H9 (cell line): ENCODE measurements at regions not wholly inside any gene's neighbourhood (a gene's known extent, or its start where the extent isn't known, plus 50 kb on each side); places are given as distances from the start of the nearest gene placed in this dataset.

Experiments
- DNase-seq: peaks from one replicate; pipeline ENCODE4 v3.0.0-alpha.2; 2017
- H2AFZ ChIP-seq: one replicate; pipeline ENCODE4 v1.6.1; 2013; ENCODE audit warnings: mild to moderate bottlenecking, low read length, control low read depth, moderate library complexity
- H2AK5ac ChIP-seq: 2 replicates; pipeline ENCODE4 v1.6.1; 2013; ENCODE audit warnings: low read length, control low read depth, mixed read lengths; ENCODE audit not compliant: insufficient read length
- H2BK120ac ChIP-seq: one replicate; pipeline ENCODE4 v1.6.1; 2013; ENCODE audit warnings: low read depth, mild to moderate bottlenecking, low read length, control low read depth, inconsistent platforms; ENCODE audit not compliant: poor library complexity, severe bottlenecking
- H2BK12ac ChIP-seq: 2 replicates; pipeline ENCODE4 v1.6.1; 2013; ENCODE audit warnings: low read length, control low read depth, mixed read lengths, low read depth; ENCODE audit not compliant: insufficient read length
- H2BK15ac ChIP-seq: 2 replicates; pipeline ENCODE4 v1.6.1; 2013; ENCODE audit warnings: low read depth, low read length, control low read depth
- H2BK20ac ChIP-seq: one replicate; pipeline ENCODE4 v1.6.1; 2013; ENCODE audit warnings: low read depth, mild to moderate bottlenecking, low read length, control low read depth, inconsistent platforms; ENCODE audit not compliant: poor library complexity, severe bottlenecking
- H2BK5ac ChIP-seq: 2 replicates; pipeline ENCODE4 v1.6.1; 2013; ENCODE audit warnings: low read length, control low read depth, mixed read lengths; ENCODE audit not compliant: insufficient read length
- H3K14ac ChIP-seq: 2 replicates; pipeline ENCODE4 v1.6.1; 2013; ENCODE audit warnings: low read length, control low read depth; ENCODE audit not compliant: insufficient read depth
- H3K18ac ChIP-seq: 2 replicates; pipeline ENCODE4 v1.6.1; 2013; ENCODE audit warnings: low read depth, mild to moderate bottlenecking, mixed read lengths, low read length, control low read depth; ENCODE audit not compliant: insufficient read length
- H3K23ac ChIP-seq: 2 replicates; pipeline ENCODE4 v1.6.1; 2013; ENCODE audit warnings: low read length, control low read depth, mixed read lengths, low read depth; ENCODE audit not compliant: insufficient read length
- H3K23me2 ChIP-seq: 2 replicates; pipeline ENCODE4 v1.6.1; 2013; ENCODE audit warnings: low read depth, mild to moderate bottlenecking, mixed read lengths, low read length, control low read depth; ENCODE audit not compliant: insufficient read length, poor library complexity, severe bottlenecking
- H3K27ac ChIP-seq: 2 replicates; pipeline ENCODE4 v1.5.1; 2013; ENCODE audit warnings: low read length, control low read depth, mixed read lengths, low read depth; ENCODE audit not compliant: insufficient read length
- H3K27me3 ChIP-seq: 2 replicates; pipeline ENCODE4 v1.6.1; 2013; ENCODE audit warnings: low read length, control low read depth, inconsistent platforms; ENCODE audit not compliant: insufficient read depth
- H3K4ac ChIP-seq: 2 replicates; pipeline ENCODE4 v1.6.1; 2013; ENCODE audit warnings: low read depth, mild to moderate bottlenecking, control low read depth, inconsistent platforms, low read length, moderate library complexity
- H3K4me1 ChIP-seq: 2 replicates; pipeline ENCODE4 v1.6.1; 2013; ENCODE audit warnings: low read length, control low read depth, inconsistent platforms; ENCODE audit not compliant: insufficient read depth
- H3K4me2 ChIP-seq: 2 replicates; pipeline ENCODE4 v1.6.1; 2013; ENCODE audit warnings: low read length, control low read depth, mixed read lengths; ENCODE audit not compliant: insufficient read length, insufficient read depth
- H3K56ac ChIP-seq: 2 replicates; pipeline ENCODE4 v1.6.1; 2013; ENCODE audit warnings: low read depth, mild to moderate bottlenecking, mixed read lengths, low read length, control low read depth; ENCODE audit not compliant: insufficient read length
- H3K79me1 ChIP-seq: 2 replicates; pipeline ENCODE4 v1.6.1; 2013; ENCODE audit warnings: low read depth, mild to moderate bottlenecking, moderate library complexity, low read length, control low read depth, inconsistent platforms; ENCODE audit not compliant: insufficient read depth, poor library complexity, severe bottlenecking
- H3K79me2 ChIP-seq: 2 replicates; pipeline ENCODE4 v1.6.1; 2013; ENCODE audit warnings: low read length, control low read depth, inconsistent platforms; ENCODE audit not compliant: insufficient read depth
- H3K9ac ChIP-seq: 2 replicates; pipeline ENCODE4 v1.6.1; 2013; ENCODE audit warnings: low read length, control low read depth, mixed read lengths; ENCODE audit not compliant: insufficient read length; ENCODE audit errors: extremely low read depth
- H3K9me3 ChIP-seq: one replicate; pipeline ENCODE4 v1.6.1; 2013; ENCODE audit warnings: low read depth, low read length, inconsistent platforms; ENCODE audit not compliant: control insufficient read depth
- H3T11ph ChIP-seq: one replicate; pipeline ENCODE4 v1.6.1; 2013; ENCODE audit warnings: mild to moderate bottlenecking, low read length, control low read depth, inconsistent platforms
- H4K20me1 ChIP-seq: one replicate; pipeline ENCODE4 v1.6.1; 2013; ENCODE audit not compliant: control insufficient read depth, insufficient read length, insufficient read depth
- H4K5ac ChIP-seq: 2 replicates; pipeline ENCODE4 v1.6.1; 2013; ENCODE audit warnings: low read depth, mild to moderate bottlenecking, mixed read lengths, low read length, control low read depth; ENCODE audit not compliant: insufficient read length
- H4K8ac ChIP-seq: replicated peaks from 2 replicates; pipeline ENCODE4 v1.6.1; 2013; ENCODE audit warnings: low read length, control low read depth, mixed read lengths, low read depth; ENCODE audit not compliant: insufficient read length
- H4K91ac ChIP-seq: 2 replicates; pipeline ENCODE4 v1.6.1; 2013; ENCODE audit warnings: low read depth, mild to moderate bottlenecking, moderate library complexity, mixed read lengths, low read length, control low read depth; ENCODE audit not compliant: insufficient read length
- H3K27ac Mint-ChIP-seq, 3 experiments: 2 replicates in 2 of 3; 3 replicates in 1 of 3; pipeline ENCODE4 v1.8.0; 2020 to 2021; ENCODE audit warnings: mixed read lengths in 3 of 3, mild to moderate bottlenecking in 1 of 3, moderate library complexity in 1 of 3
- H3K27me3 Mint-ChIP-seq: 2 replicates; pipeline ENCODE4 v1.8.0; 2021; ENCODE audit warnings: low read depth, mild to moderate bottlenecking, moderate library complexity, mixed read lengths
- H3K36me3 Mint-ChIP-seq, 3 experiments: 2 replicates in 2 of 3; 3 replicates in 1 of 3; pipeline ENCODE4 v1.8.0; 2020 to 2021; ENCODE audit warnings: low read depth in 3 of 3, mixed read lengths in 3 of 3; ENCODE audit not compliant: insufficient read depth in 1 of 3
- H3K4me1 Mint-ChIP-seq, 2 experiments: 2 replicates each; pipeline ENCODE4 v1.8.0; 2020; ENCODE audit warnings: mixed read lengths in 2 of 2
- H3K4me3 Mint-ChIP-seq, 2 experiments: 2 replicates in 1 of 2; 3 replicates in 1 of 2; pipeline ENCODE4 v1.8.0; 2020 to 2021; ENCODE audit warnings: mild to moderate bottlenecking in 2 of 2, mixed read lengths in 2 of 2, moderate library complexity in 1 of 2
- H3K9me3 Mint-ChIP-seq, 2 experiments: 2 replicates in 1 of 2; 3 replicates in 1 of 2; pipeline ENCODE4 v1.8.0; 2020; ENCODE audit warnings: mild to moderate bottlenecking in 2 of 2, mixed read lengths in 2 of 2, moderate library complexity in 1 of 2
- WGBS: extraction: QIAGEN DNeasy Blood & Tissue Kit; methylation state at CpG from one replicate; pipeline ENCODE4 v1.1.7; 2013; ENCODE audit warnings: missing lambda C conversion rate, low lambda C conversion rate, mixed read lengths; ENCODE audit not compliant: insufficient read length; ENCODE audit errors: extremely low coverage; 5-methylcytosine and 5-hydroxymethylcytosine counted together
- TF ChIP-seq, protein P1 (sequence below): fragments of 200-600 bp; sonication (generic); conservative IDR thresholded peaks from 3 replicates; pipeline ENCODE4 v1.8.0; 2021; ENCODE audit warnings: antibody characterized with exemption, mild to moderate bottlenecking

DNA sequence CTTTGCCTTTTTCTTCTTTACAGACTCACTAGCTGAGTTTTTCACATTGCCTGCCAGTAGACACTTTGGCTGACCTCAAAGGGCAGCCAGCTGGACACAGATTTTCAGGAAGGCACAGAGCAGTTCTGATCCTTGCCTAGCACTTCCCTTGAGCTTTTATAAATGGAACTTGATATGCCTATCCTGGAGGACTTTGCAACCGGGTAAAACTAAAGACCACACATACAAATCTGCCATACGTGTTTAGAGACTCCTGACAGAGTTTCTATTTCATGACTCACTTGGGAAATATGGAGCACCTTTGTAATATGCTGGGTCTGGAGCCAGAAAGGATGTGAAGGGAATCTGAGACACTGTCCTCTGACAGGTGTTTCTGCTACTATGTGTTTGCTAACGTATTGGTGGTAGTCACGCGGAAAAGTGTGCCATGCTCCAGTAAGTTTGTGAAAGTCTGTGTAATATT is 56.7 kb upstream of the RASSF6 start:
- H3K27me3 ChIP-seq: no peaks in the 10 kb centered on the region
- no peak overlapping the region for H2BK20ac ChIP-seq
- no peak overlapping the region; a peak in 1 of 7 replicates for H3K27ac Mint-ChIP-seq
- no peaks in the 10 kb centered on the region for H3K23me2 ChIP-seq
- H2AK5ac ChIP-seq: no peak overlapping the region
- no peak overlapping the region for H3K4me2 ChIP-seq
- H3K18ac ChIP-seq: no peak overlapping the region
- H2BK15ac ChIP-seq: no peak overlapping the region
- H3K4ac ChIP-seq: no peak overlapping the region
- no peaks in the 10 kb centered on the region for H3K79me2 ChIP-seq
- no peaks in the 10 kb centered on the region for H3K4me1 Mint-ChIP-seq
- H3K27me3 Mint-ChIP-seq: no peaks in the 10 kb centered on the region
- H3K4me1 ChIP-seq: no peaks in the 10 kb centered on the region
- H4K8ac ChIP-seq: no peak overlapping the region
- no peak overlapping the region for H2AFZ ChIP-seq
- H3K27ac ChIP-seq: no peak overlapping the region
- H2BK5ac ChIP-seq: no peak overlapping the region
- H3K4me3 Mint-ChIP-seq: no peak overlapping the region
- H3K56ac ChIP-seq: no peak overlapping the region
- DNase-seq: no peak
- no peak overlapping the region for H4K5ac ChIP-seq
- H3K9me3 ChIP-seq: no peaks in the 10 kb centered on the region
- TF ChIP-seq, protein P1, sequence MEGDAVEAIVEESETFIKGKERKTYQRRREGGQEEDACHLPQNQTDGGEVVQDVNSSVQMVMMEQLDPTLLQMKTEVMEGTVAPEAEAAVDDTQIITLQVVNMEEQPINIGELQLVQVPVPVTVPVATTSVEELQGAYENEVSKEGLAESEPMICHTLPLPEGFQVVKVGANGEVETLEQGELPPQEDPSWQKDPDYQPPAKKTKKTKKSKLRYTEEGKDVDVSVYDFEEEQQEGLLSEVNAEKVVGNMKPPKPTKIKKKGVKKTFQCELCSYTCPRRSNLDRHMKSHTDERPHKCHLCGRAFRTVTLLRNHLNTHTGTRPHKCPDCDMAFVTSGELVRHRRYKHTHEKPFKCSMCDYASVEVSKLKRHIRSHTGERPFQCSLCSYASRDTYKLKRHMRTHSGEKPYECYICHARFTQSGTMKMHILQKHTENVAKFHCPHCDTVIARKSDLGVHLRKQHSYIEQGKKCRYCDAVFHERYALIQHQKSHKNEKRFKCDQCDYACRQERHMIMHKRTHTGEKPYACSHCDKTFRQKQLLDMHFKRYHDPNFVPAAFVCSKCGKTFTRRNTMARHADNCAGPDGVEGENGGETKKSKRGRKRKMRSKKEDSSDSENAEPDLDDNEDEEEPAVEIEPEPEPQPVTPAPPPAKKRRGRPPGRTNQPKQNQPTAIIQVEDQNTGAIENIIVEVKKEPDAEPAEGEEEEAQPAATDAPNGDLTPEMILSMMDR: no peak
- H4K91ac ChIP-seq: no peak overlapping the region
- WGBS: no CpG with 5 or more reads among the region's 5 CpGs
- H3K9me3 Mint-ChIP-seq: no peaks in the 10 kb centered on the region; a peak in 1 of 5 replicates
- H4K20me1 ChIP-seq: no peaks in the 10 kb centered on the region
- H3K79me1 ChIP-seq: no peaks in the 10 kb centered on the region
- no peaks in the 10 kb centered on the region for H3K36me3 Mint-ChIP-seq
- H2BK12ac ChIP-seq: no peak overlapping the region
- H3K14ac ChIP-seq: no peak overlapping the region
- no peak overlapping the region for H2BK120ac ChIP-seq
- no peak overlapping the region for H3T11ph ChIP-seq
- no peak overlapping the region for H3K9ac ChIP-seq
- H3K23ac ChIP-seq: no peak overlapping the region
